ENCODE measurements at regions not wholly inside any gene's neighbourhood (a gene's known extent, or its start where the extent isn't known, plus 50 kb on each side); places are given as distances from the start of the nearest gene placed in this dataset.

- no peaks in the 10 kb centered on the region for H3K36me3 ChIP-seq (ENCODE audit: control insufficient read depth in 3 of 3, insufficient read depth in 3 of 3, low read length in 3 of 3)
- no peaks in the 10 kb centered on the region for H3K27me3 ChIP-seq (ENCODE audit: control insufficient read depth in 3 of 3, insufficient read depth in 3 of 3, low read length in 3 of 3)
- H3K9me3 ChIP-seq (ENCODE audit: control insufficient read depth in 3 of 3, low read length in 3 of 3), result no peaks in the 10 kb centered on the region
- no peak overlapping the region for H3K9ac ChIP-seq (ENCODE audit: low read depth in 1 of 3, low read length in 3 of 3)
- no peak overlapping the region for H3K4me3 ChIP-seq (ENCODE audit: low read length in 3 of 3)
- H3K4me1 ChIP-seq (ENCODE audit: control insufficient read depth in 3 of 3, insufficient read depth in 3 of 3, low read length in 3 of 3), result peaks cover 14 to 21% (median 15%) of the 10 kb centered on the region in 3 donors
- no peak overlapping the region for H3K27ac ChIP-seq (ENCODE audit: low read depth, low read length)
Observed at GRCh38 chr9:13732290-13732689, 452.8 kb upstream of the MPDZ start.

GRCh38 chr9:13731637-13732036, 452.1 kb upstream of the MPDZ start:
- Histone ChIP-seq H3K27ac (ENCODE audit: low read depth, low read length) (no peak overlapping the region), H3K27me3 (ENCODE audit: control insufficient read depth in 3 of 3, insufficient read depth in 3 of 3, low read length in 3 of 3) (no peaks in the 10 kb centered on the region), H3K36me3 (ENCODE audit: control insufficient read depth in 3 of 3, insufficient read depth in 3 of 3, low read length in 3 of 3) (no peaks in the 10 kb centered on the region), H3K4me3 (ENCODE audit: low read length in 3 of 3) (no peak overlapping the region), H3K9ac (ENCODE audit: low read depth in 1 of 3, low read length in 3 of 3) (no peak overlapping the region), H3K4me1 (ENCODE audit: control insufficient read depth in 3 of 3, insufficient read depth in 3 of 3, low read length in 3 of 3) (peaks cover 14 to 21% (median 15%) of the 10 kb centered on the region in 3 donors), H3K9me3 (ENCODE audit: control insufficient read depth in 3 of 3, low read length in 3 of 3) (no peaks in the 10 kb centered on the region)

- no peak overlapping the region for H3K4me3 ChIP-seq (ENCODE audit: low read length in 3 of 3)
- no peaks in the 10 kb centered on the region for H3K9me3 ChIP-seq (ENCODE audit: control insufficient read depth in 3 of 3, low read length in 3 of 3)
- no peaks in the 10 kb centered on the region for H3K27me3 ChIP-seq (ENCODE audit: control insufficient read depth in 3 of 3, insufficient read depth in 3 of 3, low read length in 3 of 3)
- peaks cover 14 to 21% (median 15%) of the 10 kb centered on the region in 3 donors for H3K4me1 ChIP-seq (ENCODE audit: control insufficient read depth in 3 of 3, insufficient read depth in 3 of 3, low read length in 3 of 3)
- H3K9ac ChIP-seq (ENCODE audit: low read depth in 1 of 3, low read length in 3 of 3), result no peak overlapping the region
- peak overlapping the region; percentile 81 for H3K27ac ChIP-seq (ENCODE audit: low read depth, low read length)
- H3K36me3 ChIP-seq (ENCODE audit: control insufficient read depth in 3 of 3, insufficient read depth in 3 of 3, low read length in 3 of 3), result no peaks in the 10 kb centered on the region
Observed at GRCh38 chr9:13729955-13730354, 450.5 kb upstream of the MPDZ start.

- H3K9me3 ChIP-seq (ENCODE audit: control insufficient read depth in 3 of 3, low read length in 3 of 3), result no peaks in the 10 kb centered on the region
- no peak overlapping the region for H3K4me3 ChIP-seq (ENCODE audit: low read length in 3 of 3)
- H3K36me3 ChIP-seq (ENCODE audit: control insufficient read depth in 3 of 3, insufficient read depth in 3 of 3, low read length in 3 of 3), result no peaks in the 10 kb centered on the region
- H3K4me1 ChIP-seq (ENCODE audit: control insufficient read depth in 3 of 3, insufficient read depth in 3 of 3, low read length in 3 of 3), result peaks cover 14 to 21% (median 15%) of the 10 kb centered on the region in 3 donors
- H3K9ac ChIP-seq (ENCODE audit: low read depth in 1 of 3, low read length in 3 of 3), result no peak overlapping the region
- H3K27ac ChIP-seq (ENCODE audit: low read depth, low read length), result peak overlapping the region; percentile 81
- no peaks in the 10 kb centered on the region for H3K27me3 ChIP-seq (ENCODE audit: control insufficient read depth in 3 of 3, insufficient read depth in 3 of 3, low read length in 3 of 3)
Observed at GRCh38 chr9:13728917-13729811, 449.7 kb upstream of the MPDZ start.

GRCh38 chr9:13728131-13728530, 448.6 kb upstream of the MPDZ start:
- no peaks in the 10 kb centered on the region for H3K9me3 ChIP-seq (ENCODE audit: control insufficient read depth in 3 of 3, low read length in 3 of 3)
- H3K27ac ChIP-seq (ENCODE audit: low read depth, low read length), result peak overlapping the region; percentile 81
- no peaks in the 10 kb centered on the region for H3K36me3 ChIP-seq (ENCODE audit: control insufficient read depth in 3 of 3, insufficient read depth in 3 of 3, low read length in 3 of 3)
- H3K4me1 ChIP-seq (ENCODE audit: control insufficient read depth in 3 of 3, insufficient read depth in 3 of 3, low read length in 3 of 3), result peaks cover 14 to 21% (median 15%) of the 10 kb centered on the region in 3 donors
- H3K9ac ChIP-seq (ENCODE audit: low read depth in 1 of 3, low read length in 3 of 3), result no peak overlapping the region
- no peak overlapping the region for H3K4me3 ChIP-seq (ENCODE audit: low read length in 3 of 3)
- no peaks in the 10 kb centered on the region for H3K27me3 ChIP-seq (ENCODE audit: control insufficient read depth in 3 of 3, insufficient read depth in 3 of 3, low read length in 3 of 3)

- Histone ChIP-seq H3K9ac (ENCODE audit: low read depth in 1 of 3, low read length in 3 of 3) (no peak overlapping the region), H3K4me3 (ENCODE audit: low read length in 3 of 3) (no peak overlapping the region), H3K27me3 (ENCODE audit: control insufficient read depth in 3 of 3, insufficient read depth in 3 of 3, low read length in 3 of 3) (no peaks in the 10 kb centered on the region), H3K9me3 (ENCODE audit: control insufficient read depth in 3 of 3, low read length in 3 of 3) (no peaks in the 10 kb centered on the region), H3K27ac (ENCODE audit: low read depth, low read length) (no peak overlapping the region), H3K4me1 (ENCODE audit: control insufficient read depth in 3 of 3, insufficient read depth in 3 of 3, low read length in 3 of 3) (peaks cover 14 to 21% (median 15%) of the 10 kb centered on the region in 3 donors), H3K36me3 (ENCODE audit: control insufficient read depth in 3 of 3, insufficient read depth in 3 of 3, low read length in 3 of 3) (no peaks in the 10 kb centered on the region)
Observed at GRCh38 chr9:13726746-13727145, 447.3 kb upstream of the MPDZ start.

GRCh38 chr9:13725516-13725915, 446.0 kb upstream of the MPDZ start:
- H3K9me3 ChIP-seq (ENCODE audit: control insufficient read depth in 3 of 3, low read length in 3 of 3), result no peaks in the 10 kb centered on the region
- no peak overlapping the region for H3K27ac ChIP-seq (ENCODE audit: low read depth, low read length)
- H3K9ac ChIP-seq (ENCODE audit: low read depth in 1 of 3, low read length in 3 of 3), result no peak overlapping the region
- no peaks in the 10 kb centered on the region for H3K36me3 ChIP-seq (ENCODE audit: control insufficient read depth in 3 of 3, insufficient read depth in 3 of 3, low read length in 3 of 3)
- no peaks in the 10 kb centered on the region for H3K27me3 ChIP-seq (ENCODE audit: control insufficient read depth in 3 of 3, insufficient read depth in 3 of 3, low read length in 3 of 3)
- peaks cover 14 to 21% (median 15%) of the 10 kb centered on the region in 3 donors for H3K4me1 ChIP-seq (ENCODE audit: control insufficient read depth in 3 of 3, insufficient read depth in 3 of 3, low read length in 3 of 3)
- H3K4me3 ChIP-seq (ENCODE audit: low read length in 3 of 3), result no peak overlapping the region

- Histone ChIP-seq H3K4me1 (ENCODE audit: control insufficient read depth in 3 of 3, insufficient read depth in 3 of 3, low read length in 3 of 3) (peaks cover 0 to 1% (median 0%) of the 10 kb centered on the region in 3 donors), H3K4me3 (ENCODE audit: low read length in 3 of 3) (no peak overlapping the region), H3K9ac (ENCODE audit: low read depth in 1 of 3, low read length in 3 of 3) (no peak overlapping the region), H3K9me3 (ENCODE audit: control insufficient read depth in 3 of 3, low read length in 3 of 3) (no peaks in the 10 kb centered on the region), H3K27me3 (ENCODE audit: control insufficient read depth in 3 of 3, insufficient read depth in 3 of 3, low read length in 3 of 3) (no peaks in the 10 kb centered on the region), H3K27ac (ENCODE audit: low read depth, low read length) (no peak overlapping the region), H3K36me3 (ENCODE audit: control insufficient read depth in 3 of 3, insufficient read depth in 3 of 3, low read length in 3 of 3) (no peaks in the 10 kb centered on the region)
Observed at GRCh38 chr9:13721481-13722235, 442.2 kb upstream of the MPDZ start.

GRCh38 chr9:13719981-13720676, 440.6 kb upstream of the MPDZ start:
- H3K9ac ChIP-seq (ENCODE audit: low read depth in 1 of 3, low read length in 3 of 3), result no peak overlapping the region
- H3K9me3 ChIP-seq (ENCODE audit: control insufficient read depth in 3 of 3, low read length in 3 of 3), result no peaks in the 10 kb centered on the region
- no peak overlapping the region for H3K27ac ChIP-seq (ENCODE audit: low read depth, low read length)

More at GRCh38 chr9:13719981-13720676, 440.6 kb upstream of the MPDZ start:
- Histone ChIP-seq H3K27me3 (ENCODE audit: control insufficient read depth in 3 of 3, insufficient read depth in 3 of 3, low read length in 3 of 3) (no peaks in the 10 kb centered on the region), H3K4me3 (ENCODE audit: low read length in 3 of 3) (no peak overlapping the region), H3K4me1 (ENCODE audit: control insufficient read depth in 3 of 3, insufficient read depth in 3 of 3, low read length in 3 of 3) (peaks cover 0 to 5% (median 0%) of the 10 kb centered on the region in 3 donors), H3K36me3 (ENCODE audit: control insufficient read depth in 3 of 3, insufficient read depth in 3 of 3, low read length in 3 of 3) (no peaks in the 10 kb centered on the region)

Measured in skeletal muscle tissue (tissue), 3 donors.